GM06990 (cell line): ENCODE measurements at regions not wholly inside any gene's neighbourhood (a gene's known extent, or its start where the extent isn't known, plus 50 kb on each side); places are given as distances from the start of the nearest gene placed in this dataset.

ENCODE experiments used
- DNase-seq: peaks from one replicate; pipeline ENCODE4 v3.0.0-alpha.2; 2011; ENCODE audit not compliant: insufficient read length; ENCODE audit errors: extremely low read depth
- H3K27me3 ChIP-seq: replicated peaks from 2 replicates; pipeline ENCODE4 v1.6.0; 2011; ENCODE audit warnings: low read length; ENCODE audit not compliant: control insufficient read depth, insufficient read depth
- H3K36me3 ChIP-seq: 2 replicates; pipeline ENCODE4 v1.5.1; 2011; ENCODE audit warnings: low read length; ENCODE audit not compliant: control insufficient read depth, insufficient read depth
- H3K4me3 ChIP-seq: replicated peaks from 2 replicates; pipeline ENCODE4 v1.5.1; 2011; ENCODE audit warnings: low read depth, mild to moderate bottlenecking, control low read depth, low read length
- CTCF ChIP-seq: IDR thresholded peaks from 2 replicates; pipeline ENCODE4 v1.5.1; 2011; ENCODE audit warnings: low read length, control low read depth, mild to moderate bottlenecking, inconsistent platforms; ENCODE audit not compliant: insufficient read depth, poor library complexity, severe bottlenecking

DNA sequence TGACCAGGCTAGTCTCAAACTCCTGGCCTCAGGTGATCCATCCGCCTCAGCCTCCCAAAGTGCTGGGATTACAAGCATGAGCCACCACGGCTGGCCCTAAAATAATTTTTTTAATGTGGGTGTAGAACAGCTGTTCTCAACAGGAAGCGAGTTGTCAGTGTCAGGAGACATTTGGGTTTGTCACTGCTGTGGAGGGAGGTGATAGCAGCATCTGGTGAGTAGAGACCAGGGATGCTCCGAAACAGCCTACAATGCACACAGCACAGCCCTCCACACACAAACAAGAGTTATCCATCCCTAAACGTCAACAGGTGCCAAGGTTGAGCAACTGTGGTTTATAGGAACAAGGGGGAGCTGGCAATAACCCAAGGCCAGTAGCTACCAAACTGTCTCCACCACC is 243.4 kb upstream of the STS start:
- Histone ChIP-seq H3K36me3 (no peaks in the 10 kb centered on the region), H3K4me3 (no peak overlapping the region), H3K27me3 (no peaks in the 10 kb centered on the region)
- no peak for DNase-seq
- no peak for TF ChIP-seq CTCF

GRCh38 chrX:6898371-6898770 is 249.1 kb upstream of the STS start:
- no peak for DNase-seq
- Histone ChIP-seq H3K4me3 (no peak overlapping the region), H3K36me3 (no peaks in the 10 kb centered on the region), H3K27me3 (no peaks in the 10 kb centered on the region)
- no peak for TF ChIP-seq CTCF

GRCh38 chrX:6891404-6891803 is 256.1 kb upstream of the STS start:
- no peak for DNase-seq
- Histone ChIP-seq H3K27me3 (no peaks in the 10 kb centered on the region), H3K4me3 (no peak overlapping the region), H3K36me3 (no peaks in the 10 kb centered on the region; the same call in 1 of the 2 replicates)
- TF ChIP-seq CTCF, result no peak

- no peaks in the 10 kb centered on the region; the same call in 1 of the 2 replicates for H3K36me3 ChIP-seq
These were observed 256.8 kb upstream of the STS start for GRCh38 chrX:6890544-6891261.

DNA sequence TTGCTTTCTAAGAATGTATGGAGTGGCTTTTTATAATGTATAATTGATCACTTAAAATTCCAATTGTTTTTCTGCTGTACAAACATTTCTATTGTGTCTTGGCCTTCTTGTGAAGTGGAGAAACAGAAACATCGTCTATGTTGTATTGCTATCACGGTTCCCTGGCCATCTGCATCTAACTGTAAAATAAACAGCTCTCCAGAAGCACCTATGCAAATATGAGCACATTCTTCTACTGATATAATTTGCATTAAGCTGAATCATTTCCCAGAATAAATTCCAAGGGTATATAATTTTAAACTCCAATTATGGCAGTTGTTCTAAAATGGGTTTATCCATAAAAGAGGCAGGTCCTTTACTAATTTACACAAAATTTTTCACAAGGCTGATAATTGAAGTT is 261.6 kb upstream of the STS start:
- TF ChIP-seq CTCF, result no peak
- Histone ChIP-seq H3K27me3 (no peaks in the 10 kb centered on the region), H3K4me3 (no peak overlapping the region), H3K36me3 (no peaks in the 10 kb centered on the region)
- DNase-seq, result no peak

More at GRCh38 chrX:6890544-6891261, 256.8 kb upstream of the STS start:
- DNase-seq, result no peak
- no peak for TF ChIP-seq CTCF
- H3K27me3 ChIP-seq, result no peaks in the 10 kb centered on the region
- H3K4me3 ChIP-seq, result no peak overlapping the region

- Histone ChIP-seq H3K27me3 (no peaks in the 10 kb centered on the region), H3K36me3 (no peaks in the 10 kb centered on the region), H3K4me3 (no peak overlapping the region)
- no peak for DNase-seq
- no peak for TF ChIP-seq CTCF
These were observed 262.1 kb upstream of the STS start for GRCh38 chrX:6885396-6885795.
